GF-D8 (cell line): ENCODE measurements at regions not wholly inside any gene's neighbourhood (a gene's known extent, or its start where the extent isn't known, plus 50 kb on each side); places are given as distances from the start of the nearest gene placed in this dataset.
"Not testable (repeated sequence)": the region's sequence is repeated elsewhere in the genome, so short reads cannot be mapped to it uniquely, and the experiment has no call there.

Source experiments
- DNase-seq: peaks from one replicate; lab custom pipeline; 2025; lab: John Stamatoyannopoulos, UW

GRCh38 chr7:34207810-34208209, 302.5 kb downstream of the BMPER start:
- no peak for DNase-seq

GRCh38 chr7:34208878-34209621, 303.7 kb downstream of the BMPER start:
- no peak for DNase-seq

- no peak for DNase-seq
Observed at GRCh38 chr7:34211018-34211417, 305.7 kb downstream of the BMPER start.

- no peak for DNase-seq
Observed at GRCh38 chr7:34217972-34218371, 312.6 kb downstream of the BMPER start.

- no peak for DNase-seq
Observed at GRCh38 chr7:34219153-34219718, 313.9 kb downstream of the BMPER start.

GRCh38 chr7:34220506-34221185, 315.3 kb downstream of the BMPER start:
- no peak for DNase-seq

GRCh38 chr7:34222316-34222715, 317.0 kb downstream of the BMPER start:
- DNase-seq: no peak

GRCh38 chr7:34222722-34223121, 317.4 kb downstream of the BMPER start:
- no peak for DNase-seq

GRCh38 chr7:34224281-34224680, 318.9 kb downstream of the BMPER start:
- DNase-seq: no peak

GRCh38 chr7:34225193-34225592, 319.9 kb downstream of the BMPER start:
- no peak for DNase-seq

GRCh38 chr7:34227525-34227924, 322.2 kb downstream of the BMPER start:
- no peak for DNase-seq

GRCh38 chr7:34235101-34235500, 329.8 kb downstream of the BMPER start:
- DNase-seq: not testable (repeated sequence)

- no peak for DNase-seq
Observed at GRCh38 chr7:34236057-34236456, 330.7 kb downstream of the BMPER start.

GRCh38 chr7:34236839-34237492, 331.6 kb downstream of the BMPER start:
- no peak for DNase-seq

GRCh38 chr7:34237493-34237849, 332.1 kb downstream of the BMPER start:
- no peak for DNase-seq

GRCh38 chr7:34240417-34240816, 335.1 kb downstream of the BMPER start:
- DNase-seq: no peak

GRCh38 chr7:34242391-34242790, 337.1 kb downstream of the BMPER start:
- no peak for DNase-seq

- no peak for DNase-seq
Observed at GRCh38 chr7:34245246-34245645, 339.9 kb downstream of the BMPER start.

- DNase-seq: no peak
Observed at GRCh38 chr7:34247468-34247867, 342.1 kb downstream of the BMPER start.

- no peak for DNase-seq
Observed at GRCh38 chr7:34249192-34249591, 343.9 kb downstream of the BMPER start.

GRCh38 chr7:34260279-34260678, 354.9 kb downstream of the BMPER start:
- no peak for DNase-seq

GRCh38 chr7:34263168-34263567, 357.8 kb downstream of the BMPER start:
- no peak for DNase-seq

- no peak for DNase-seq
Observed at GRCh38 chr7:34269084-34269483, 363.7 kb downstream of the BMPER start.
